ENCODE measurements at regions not wholly inside any gene's neighbourhood (a gene's known extent, or its start where the extent isn't known, plus 50 kb on each side); places are given as distances from the start of the nearest gene placed in this dataset.

- Histone ChIP-seq H3K4me3 (ENCODE audit: low read length) (no peak overlapping the region), H3K36me3 (replicated peaks; ENCODE audit: low read depth, low read length) (no peaks in the 10 kb centered on the region), H3K9me3 (ENCODE audit: insufficient read depth, low read length) (no peaks in the 10 kb centered on the region), H3K4me2 (ENCODE audit: low read length) (no peak overlapping the region), H3K79me2 (ENCODE audit: low read length) (no peaks in the 10 kb centered on the region), H4K20me1 (ENCODE audit: insufficient read depth, low read length) (no peaks in the 10 kb centered on the region), H3K4me1 (ENCODE audit: low read length) (no peaks in the 10 kb centered on the region), H2AFZ (ENCODE audit: low read depth, low read length) (no peak overlapping the region), H3K9ac (ENCODE audit: low read length) (no peak overlapping the region), H3K27ac (ENCODE audit: low read length) (no peak overlapping the region), H3K27me3 (ENCODE audit: low read depth, low read length) (no peaks in the 10 kb centered on the region)
- TF ChIP-seq, protein P1, sequence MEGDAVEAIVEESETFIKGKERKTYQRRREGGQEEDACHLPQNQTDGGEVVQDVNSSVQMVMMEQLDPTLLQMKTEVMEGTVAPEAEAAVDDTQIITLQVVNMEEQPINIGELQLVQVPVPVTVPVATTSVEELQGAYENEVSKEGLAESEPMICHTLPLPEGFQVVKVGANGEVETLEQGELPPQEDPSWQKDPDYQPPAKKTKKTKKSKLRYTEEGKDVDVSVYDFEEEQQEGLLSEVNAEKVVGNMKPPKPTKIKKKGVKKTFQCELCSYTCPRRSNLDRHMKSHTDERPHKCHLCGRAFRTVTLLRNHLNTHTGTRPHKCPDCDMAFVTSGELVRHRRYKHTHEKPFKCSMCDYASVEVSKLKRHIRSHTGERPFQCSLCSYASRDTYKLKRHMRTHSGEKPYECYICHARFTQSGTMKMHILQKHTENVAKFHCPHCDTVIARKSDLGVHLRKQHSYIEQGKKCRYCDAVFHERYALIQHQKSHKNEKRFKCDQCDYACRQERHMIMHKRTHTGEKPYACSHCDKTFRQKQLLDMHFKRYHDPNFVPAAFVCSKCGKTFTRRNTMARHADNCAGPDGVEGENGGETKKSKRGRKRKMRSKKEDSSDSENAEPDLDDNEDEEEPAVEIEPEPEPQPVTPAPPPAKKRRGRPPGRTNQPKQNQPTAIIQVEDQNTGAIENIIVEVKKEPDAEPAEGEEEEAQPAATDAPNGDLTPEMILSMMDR (IDR thresholded peaks at IDR 0.05; ENCODE audit: low read depth, low read length), result no peak
- TF ChIP-seq EZH2phosphoT487 (IDR thresholded peaks at IDR 0.05; ENCODE audit: low read depth), result no peak
These were observed 113.0 kb upstream of the ZNF479 start for GRCh38 chr7:57245206-57245605.

DNA sequence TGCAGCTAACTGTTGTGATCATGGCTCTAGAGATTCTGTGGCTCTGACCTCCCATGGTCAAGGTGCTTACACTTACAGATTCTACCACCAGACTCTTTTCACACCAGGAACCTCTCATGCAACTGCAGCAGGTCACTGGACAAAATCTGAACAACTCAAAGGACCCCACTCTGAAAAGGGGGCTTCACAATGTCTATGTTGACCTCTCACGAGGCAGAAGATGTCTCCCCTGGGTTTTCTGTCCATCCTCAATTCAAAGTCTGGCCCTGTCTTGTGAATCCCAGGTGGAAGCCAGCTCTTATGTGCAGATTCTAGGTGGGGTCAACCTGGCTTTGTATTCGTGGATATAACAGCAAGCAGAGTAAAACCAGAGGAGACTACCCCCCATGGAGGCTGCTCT, 118.6 kb upstream of the ZNF479 start:
- Histone ChIP-seq H3K4me3 (ENCODE audit: low read length) (no peak overlapping the region), H3K36me3 (replicated peaks; ENCODE audit: low read depth, low read length) (no peaks in the 10 kb centered on the region), H3K9ac (ENCODE audit: low read length) (no peak overlapping the region), H3K4me1 (ENCODE audit: low read length) (no peaks in the 10 kb centered on the region), H3K27me3 (ENCODE audit: low read depth, low read length) (no peaks in the 10 kb centered on the region), H3K27ac (ENCODE audit: low read length) (no peak overlapping the region), H4K20me1 (ENCODE audit: insufficient read depth, low read length) (no peaks in the 10 kb centered on the region), H3K79me2 (ENCODE audit: low read length) (no peaks in the 10 kb centered on the region), H3K4me2 (ENCODE audit: low read length) (no peak overlapping the region), H3K9me3 (ENCODE audit: insufficient read depth, low read length) (no peaks in the 10 kb centered on the region), H2AFZ (ENCODE audit: low read depth, low read length) (no peak overlapping the region)
- TF ChIP-seq EZH2phosphoT487 (IDR thresholded peaks at IDR 0.05; ENCODE audit: low read depth), result no peak
- TF ChIP-seq, protein P1 (IDR thresholded peaks at IDR 0.05; ENCODE audit: low read depth, low read length), result no peak

DNA sequence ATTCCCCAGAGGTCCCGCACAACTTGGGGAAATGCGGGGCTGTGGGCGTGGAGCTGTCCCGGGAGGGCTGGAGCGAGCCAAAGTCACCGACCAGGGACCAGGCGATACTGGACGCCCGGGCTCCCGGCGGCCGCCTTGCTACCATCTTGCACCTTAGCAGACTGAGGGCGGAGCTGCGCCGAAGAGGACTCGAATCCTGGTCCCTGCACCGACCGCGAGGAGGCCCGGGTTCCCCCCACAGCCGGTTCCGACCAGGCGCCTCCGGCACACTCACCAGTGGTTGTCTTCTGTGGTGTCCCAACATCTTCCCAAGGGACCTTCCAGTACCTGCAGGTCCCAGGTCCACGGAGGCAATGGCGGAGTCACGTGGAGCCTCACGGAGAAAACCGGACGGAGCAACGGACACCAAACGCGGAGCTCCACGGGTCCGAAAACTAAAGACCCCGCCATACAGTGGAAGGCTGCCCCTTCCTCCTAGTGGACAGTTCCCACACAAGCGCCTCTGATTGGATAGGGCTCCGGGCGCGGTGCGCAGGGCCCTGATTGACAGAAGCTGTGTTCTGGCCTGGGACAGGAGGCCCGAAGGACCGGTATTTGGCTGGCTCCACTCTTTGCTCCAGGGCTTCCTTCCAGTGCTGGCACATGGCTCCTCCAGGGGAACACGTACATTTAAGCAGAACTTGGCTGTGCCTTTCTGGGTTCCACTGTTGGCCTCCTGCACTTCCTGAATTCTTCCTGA, 124.6 kb upstream of the ZNF479 start:
- no peak overlapping the region for H3K4me2 ChIP-seq (ENCODE audit: low read length)
- no peaks in the 10 kb centered on the region for H3K4me1 ChIP-seq (ENCODE audit: low read length)
- H3K9ac ChIP-seq (ENCODE audit: low read length), result no peak overlapping the region
- H3K79me2 ChIP-seq (ENCODE audit: low read length), result no peaks in the 10 kb centered on the region
- no peak for TF ChIP-seq EZH2phosphoT487 (IDR thresholded peaks at IDR 0.05; ENCODE audit: low read depth)
- TF ChIP-seq, protein P1 (IDR thresholded peaks at IDR 0.05; ENCODE audit: low read depth, low read length), result no peak
- no peaks in the 10 kb centered on the region for H3K9me3 ChIP-seq (ENCODE audit: insufficient read depth, low read length)
- H3K27me3 ChIP-seq (ENCODE audit: low read depth, low read length), result no peaks in the 10 kb centered on the region
- no peak overlapping the region for H3K4me3 ChIP-seq (ENCODE audit: low read length)
- no peak overlapping the region for H2AFZ ChIP-seq (ENCODE audit: low read depth, low read length)
- H3K36me3 ChIP-seq (replicated peaks; ENCODE audit: low read depth, low read length), result no peaks in the 10 kb centered on the region
- H4K20me1 ChIP-seq (ENCODE audit: insufficient read depth, low read length), result no peaks in the 10 kb centered on the region
- no peak overlapping the region for H3K27ac ChIP-seq (ENCODE audit: low read length)

GRCh38 chr7:57274535-57275283, 142.5 kb upstream of the ZNF479 start:
- Histone ChIP-seq H3K4me1 (ENCODE audit: low read length) (no peaks in the 10 kb centered on the region), H3K9ac (ENCODE audit: low read length) (no peak overlapping the region), H3K27ac (ENCODE audit: low read length) (no peak overlapping the region), H3K4me2 (ENCODE audit: low read length) (no peak overlapping the region), H2AFZ (ENCODE audit: low read depth, low read length) (no peak overlapping the region), H4K20me1 (ENCODE audit: insufficient read depth, low read length) (no peaks in the 10 kb centered on the region), H3K4me3 (ENCODE audit: low read length) (no peak overlapping the region), H3K36me3 (replicated peaks; ENCODE audit: low read depth, low read length) (no peaks in the 10 kb centered on the region), H3K27me3 (ENCODE audit: low read depth, low read length) (no peaks in the 10 kb centered on the region), H3K79me2 (ENCODE audit: low read length) (no peaks in the 10 kb centered on the region), H3K9me3 (ENCODE audit: insufficient read depth, low read length) (peaks cover 33% of the 10 kb centered on the region; the same call in 1 of the 2 replicates)
- TF ChIP-seq, protein P1 (IDR thresholded peaks at IDR 0.05; ENCODE audit: low read depth, low read length), result no peak
- no peak for TF ChIP-seq EZH2phosphoT487 (IDR thresholded peaks at IDR 0.05; ENCODE audit: low read depth)

All from OCI-LY3 (cell line).